GM18502 (cell line): ENCODE measurements at regions not wholly inside any gene's neighbourhood (a gene's known extent, or its start where the extent isn't known, plus 50 kb on each side); places are given as distances from the start of the nearest gene placed in this dataset.
"Not testable (repeated sequence)": the region's sequence is repeated elsewhere in the genome, so short reads cannot be mapped to it uniquely, and the experiment has no call there.

Source experiments
- ATAC-seq: cut with Tn5 transposase; IDR thresholded peaks from one replicate; pipeline ENCODE4 v1.9.1; 2021; ENCODE audit warnings: mild to moderate bottlenecking; ENCODE audit not compliant: unreplicated experiment, poor library complexity

- ATAC-seq = no peak
These were observed 50.8 kb upstream of the BOD1L1 start for GRCh38 chr4:13678186-13678924.

DNA sequence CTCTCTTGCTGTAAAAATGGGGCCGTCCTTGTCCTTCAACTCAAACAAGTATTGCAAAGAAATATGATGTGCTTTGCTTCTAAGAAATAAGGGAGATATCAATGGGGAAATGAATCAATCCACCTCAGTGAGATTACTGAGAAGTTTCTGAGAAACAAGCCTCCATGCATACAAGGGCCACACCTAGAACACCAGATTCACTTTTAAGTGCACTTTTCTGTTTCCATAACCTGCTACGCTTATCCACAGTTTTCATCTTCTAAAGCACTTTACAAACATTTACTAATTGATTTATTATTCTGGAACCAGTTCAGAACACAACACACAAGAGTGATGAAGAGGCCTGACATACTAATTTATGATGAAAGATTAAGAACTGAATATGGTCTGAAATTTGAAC is 54.0 kb upstream of the BOD1L1 start:
- no peak for ATAC-seq

- ATAC-seq = no peak
These were observed 66.7 kb upstream of the BOD1L1 start for GRCh38 chr4:13694256-13694655.

- no peak for ATAC-seq
These were observed 70.8 kb upstream of the BOD1L1 start for GRCh38 chr4:13698296-13698695.

DNA sequence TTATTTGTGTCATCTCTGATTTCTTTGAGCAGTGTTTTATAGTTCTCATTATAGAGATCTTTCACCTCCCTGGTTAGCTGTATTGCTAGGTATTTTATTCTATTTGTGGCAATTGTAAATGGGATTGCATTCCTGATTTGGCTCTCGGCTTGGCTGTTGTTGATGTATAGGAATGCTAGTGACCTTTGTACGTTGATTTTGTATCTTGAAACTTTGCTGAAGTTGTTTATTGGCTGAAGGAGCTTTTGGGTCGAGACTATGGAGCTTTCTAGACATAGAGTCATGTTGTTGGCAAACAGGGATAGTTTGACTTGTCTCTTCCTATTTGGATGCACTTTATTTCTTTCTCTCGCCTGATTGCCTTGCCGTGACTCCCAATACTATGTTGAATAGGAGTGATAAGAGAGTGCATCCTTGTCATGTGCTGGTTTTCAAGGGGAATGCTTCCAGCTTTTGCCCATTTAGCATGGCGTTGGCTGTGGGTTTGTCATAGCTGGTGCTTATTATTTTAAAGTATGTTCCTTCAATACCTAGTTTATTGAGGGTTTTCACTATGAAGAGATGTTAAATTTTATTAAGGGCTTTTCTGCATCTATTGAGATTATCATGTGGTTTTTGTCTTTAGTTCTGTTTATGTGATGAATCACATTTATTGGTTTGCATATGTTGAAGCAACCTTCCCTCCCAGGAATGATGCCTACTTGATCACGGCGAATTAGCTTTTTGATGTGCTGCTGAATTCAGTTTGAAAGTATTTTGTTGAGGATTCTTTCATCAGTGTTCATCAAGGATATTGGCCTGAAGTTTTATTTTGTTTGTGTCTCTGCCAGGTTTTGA is 72.7 kb upstream of the BOD1L1 start:
- ATAC-seq = no peak

DNA sequence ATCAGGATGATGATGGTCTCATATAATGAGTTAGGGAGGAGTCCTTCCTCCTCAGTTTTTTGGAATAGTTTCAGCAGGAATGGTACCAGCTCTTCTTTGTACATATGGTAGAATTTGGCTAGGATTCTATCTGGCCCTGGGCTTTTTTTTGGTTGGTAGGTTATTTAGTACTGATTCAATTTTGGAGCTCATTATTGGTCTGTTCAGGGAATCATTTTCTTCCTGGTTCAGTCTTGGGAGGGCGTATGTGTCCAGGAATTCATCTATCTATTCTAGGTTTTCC is 73.3 kb upstream of the BOD1L1 start:
- not testable (repeated sequence) for ATAC-seq

- ATAC-seq = no peak
These were observed 74.5 kb upstream of the BOD1L1 start for GRCh38 chr4:13701937-13702446.

GRCh38 chr4:13703096-13703495 is 75.6 kb upstream of the BOD1L1 start:
- ATAC-seq = no peak

DNA sequence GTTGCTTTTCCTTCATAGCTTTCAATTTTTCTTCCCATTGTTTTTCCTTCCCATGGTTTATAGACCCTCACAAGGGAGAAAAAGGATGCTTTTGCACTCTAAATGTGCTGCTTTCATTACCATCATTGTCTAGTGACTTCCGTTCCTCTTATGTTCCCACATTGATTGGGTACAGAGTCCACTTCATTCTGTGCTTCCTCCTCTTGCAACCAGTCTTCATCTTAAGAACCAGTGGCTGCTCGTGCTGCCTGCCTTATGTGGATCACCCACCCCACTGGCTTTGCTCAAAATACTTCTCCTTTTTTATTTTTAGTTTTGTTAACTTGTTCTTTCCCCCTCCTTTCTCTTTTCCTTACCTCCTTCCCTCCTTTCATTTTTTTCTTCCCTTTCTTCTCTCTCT is 76.5 kb upstream of the BOD1L1 start:
- ATAC-seq = no peak

GRCh38 chr4:13704761-13705160 is 77.2 kb upstream of the BOD1L1 start:
- no peak for ATAC-seq

DNA sequence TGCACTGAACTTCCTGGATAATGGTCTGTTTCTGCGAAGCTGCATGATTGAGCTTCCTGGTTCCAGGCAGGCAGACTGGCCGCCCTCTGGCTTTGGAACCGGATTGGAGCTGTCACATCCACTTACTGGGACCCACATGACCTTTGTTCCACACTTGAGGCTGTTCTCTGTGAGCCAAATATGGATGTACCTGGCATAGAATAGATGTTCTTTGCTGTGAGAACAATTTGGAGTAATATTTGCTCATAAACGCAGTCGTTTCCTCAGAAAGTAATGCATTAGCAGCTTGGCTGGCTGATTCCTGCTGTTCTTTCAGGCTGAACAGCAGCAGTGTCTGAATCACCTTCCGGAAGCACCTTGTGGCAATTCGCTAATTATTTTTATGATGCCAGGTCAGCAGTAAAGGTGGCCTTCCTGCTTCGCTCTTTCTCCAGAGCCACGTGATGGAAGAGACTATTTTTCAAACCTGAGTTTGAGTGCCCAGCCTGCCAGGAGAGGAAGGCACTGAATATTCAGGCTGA is 78.1 kb upstream of the BOD1L1 start:
- no peak for ATAC-seq

GRCh38 chr4:13706120-13706519 is 78.6 kb upstream of the BOD1L1 start:
- ATAC-seq = no peak

DNA sequence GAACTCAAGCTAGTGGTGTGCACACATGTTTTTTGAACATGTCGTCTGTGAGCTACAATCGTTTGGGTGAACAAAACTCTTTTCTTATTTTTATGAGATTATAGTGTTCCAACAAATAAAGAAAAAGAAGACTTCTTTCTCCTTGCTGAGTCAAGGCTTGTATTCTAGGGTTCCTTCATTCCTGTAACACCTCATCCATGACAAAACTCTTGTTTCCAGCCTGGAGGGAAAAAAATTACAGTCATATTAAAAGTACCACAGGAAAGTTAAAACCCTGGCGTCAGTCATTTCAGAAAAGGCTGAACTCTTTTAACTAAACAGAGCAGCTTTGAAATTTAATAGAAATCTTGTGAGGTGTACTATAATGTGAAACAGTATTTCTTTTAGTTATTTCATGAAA is 79.2 kb upstream of the BOD1L1 start:
- no peak for ATAC-seq

GRCh38 chr4:13710246-13710885 is 82.8 kb upstream of the BOD1L1 start:
- ATAC-seq = no peak

DNA sequence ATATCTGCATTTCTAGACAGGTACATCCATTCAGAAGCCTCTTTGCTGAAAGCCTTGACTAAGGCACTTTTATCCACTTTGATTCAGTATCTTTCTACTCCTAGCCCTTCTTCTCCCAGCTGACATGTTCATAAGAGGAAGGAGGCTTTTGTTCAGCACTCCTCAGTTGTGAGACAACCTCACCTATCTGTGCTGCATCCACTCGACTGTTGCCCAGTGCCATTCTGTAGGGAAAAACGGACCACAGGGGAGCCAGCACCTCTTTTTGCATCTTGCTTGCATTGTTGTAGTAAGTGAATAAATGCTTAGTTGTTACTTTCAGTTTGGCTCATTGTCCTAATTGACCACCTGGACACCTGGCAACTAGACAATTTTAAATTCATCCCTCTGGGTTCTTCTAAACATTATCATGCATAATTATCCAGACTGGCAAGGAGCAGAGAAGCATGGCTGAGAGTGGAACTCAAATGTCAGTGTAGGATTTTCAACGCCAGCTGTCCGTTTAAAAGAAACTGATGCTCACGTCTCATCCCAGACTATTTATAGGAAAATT is 83.8 kb upstream of the BOD1L1 start:
- ATAC-seq = no peak

DNA sequence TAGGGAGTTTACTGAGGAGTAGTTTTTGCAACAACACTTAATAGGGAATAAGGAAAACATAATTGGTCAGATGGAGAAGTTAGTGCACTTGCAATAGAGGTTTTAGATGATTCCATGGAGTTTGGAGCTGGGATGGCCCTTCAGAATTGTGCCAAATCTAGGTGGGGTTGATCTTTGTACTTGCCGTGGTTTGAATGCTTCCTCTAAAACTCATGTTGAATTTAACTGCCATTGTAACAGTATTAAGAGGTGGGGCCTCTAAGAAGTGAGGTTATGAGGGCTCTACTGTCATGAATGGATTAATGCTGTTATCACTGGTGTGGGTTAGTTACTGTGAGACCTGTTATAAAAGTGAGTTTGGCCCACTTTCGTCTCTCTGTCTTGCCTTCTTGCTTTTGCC is 94.4 kb upstream of the BOD1L1 start:
- ATAC-seq = no peak

DNA sequence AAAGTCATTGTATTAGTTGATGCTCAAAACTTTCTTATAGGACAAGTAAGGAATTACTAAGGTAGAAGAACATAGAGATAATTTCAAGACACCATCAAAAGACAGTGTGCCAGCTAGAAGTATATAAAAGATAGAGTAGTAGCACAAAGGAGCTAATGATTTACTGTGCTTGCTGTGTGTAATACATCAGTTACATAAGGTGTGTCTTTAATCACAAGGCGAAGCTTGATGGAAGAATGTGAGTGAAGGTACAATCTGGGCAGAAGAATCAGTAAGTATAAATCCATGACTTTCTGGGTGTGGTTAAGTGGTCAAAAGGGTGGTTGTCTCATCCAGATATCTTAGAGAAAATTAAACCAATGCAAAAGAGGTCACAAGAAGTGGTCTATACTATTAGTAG is 95.1 kb upstream of the BOD1L1 start:
- no peak for ATAC-seq

- no peak for ATAC-seq
These were observed 101.2 kb upstream of the BOD1L1 start for GRCh38 chr4:13728761-13729160.

- no peak for ATAC-seq
These were observed 103.5 kb upstream of the BOD1L1 start for GRCh38 chr4:13731019-13731418.

DNA sequence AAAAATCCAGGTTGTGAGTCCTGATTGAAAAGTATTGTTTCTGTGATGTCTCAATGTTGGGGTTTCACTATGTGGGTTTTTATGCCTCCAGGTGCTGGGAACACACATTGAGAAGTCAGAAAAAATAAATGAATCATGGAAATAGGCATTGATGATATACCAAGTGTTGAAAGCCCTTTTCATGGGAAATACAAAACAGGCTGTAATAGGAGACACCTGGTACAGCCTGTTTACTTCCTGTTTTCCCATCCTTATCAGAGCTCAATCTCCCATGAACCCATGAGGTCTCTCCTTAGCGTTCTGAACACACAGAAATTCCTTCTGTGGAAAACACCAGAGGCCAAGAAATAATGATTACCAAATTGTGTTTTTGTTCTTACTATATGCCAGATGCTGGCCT is 106.3 kb upstream of the BOD1L1 start:
- ATAC-seq = no peak

- no peak for ATAC-seq
These were observed 123.1 kb upstream of the BOD1L1 start for GRCh38 chr4:13750594-13750993.
